ENCODE measurements at regions not wholly inside any gene's neighbourhood (a gene's known extent, or its start where the extent isn't known, plus 50 kb on each side); places are given as distances from the start of the nearest gene placed in this dataset.
"Not testable (repeated sequence)": the region's sequence is repeated elsewhere in the genome, so short reads cannot be mapped to it uniquely, and the experiment has no call there.

- no peak for DNase-seq (ENCODE audit: low read depth)
- no peak overlapping the region for H3K4me3 ChIP-seq (ENCODE audit: low read depth, low read length)
- TF ChIP-seq MAX (IDR thresholded peaks at IDR 0.05; ENCODE audit: low read depth, low read length) (no peak), MYC (IDR thresholded peaks at IDR 0.05; ENCODE audit: low read depth, low read length) (no peak), CTCF (IDR thresholded peaks at IDR 0.05; ENCODE audit: low read depth, low read length) (no peak), POLR2A (IDR thresholded peaks at IDR 0.05; ENCODE audit: extremely low read depth, insufficient read length) (no peak)
Measured at GRCh38 chr1:112126598-112126997, 137.1 kb upstream of the KCND3 start.

GRCh38 chr1:112127606-112128005 is 138.1 kb upstream of the KCND3 start:
- H3K4me3 ChIP-seq (ENCODE audit: low read depth, low read length); DNase-seq (ENCODE audit: low read depth): not testable (repeated sequence)

- no peak for DNase-seq (ENCODE audit: low read depth)
- TF ChIP-seq MYC (IDR thresholded peaks at IDR 0.05; ENCODE audit: low read depth, low read length) (no peak), CTCF (IDR thresholded peaks at IDR 0.05; ENCODE audit: low read depth, low read length) (no peak), MAX (IDR thresholded peaks at IDR 0.05; ENCODE audit: low read depth, low read length) (no peak), POLR2A (IDR thresholded peaks at IDR 0.05; ENCODE audit: extremely low read depth, insufficient read length) (no peak)
- no peak overlapping the region for H3K4me3 ChIP-seq (ENCODE audit: low read depth, low read length)
Measured at GRCh38 chr1:112133487-112133886, 144.0 kb upstream of the KCND3 start.

- TF ChIP-seq MYC (IDR thresholded peaks at IDR 0.05; ENCODE audit: low read depth, low read length) (no peak), POLR2A (IDR thresholded peaks at IDR 0.05; ENCODE audit: extremely low read depth, insufficient read length) (no peak), MAX (IDR thresholded peaks at IDR 0.05; ENCODE audit: low read depth, low read length) (no peak), CTCF (IDR thresholded peaks at IDR 0.05; ENCODE audit: low read depth, low read length) (no peak)
- no peak overlapping the region for H3K4me3 ChIP-seq (ENCODE audit: low read depth, low read length)
- DNase-seq (ENCODE audit: low read depth): no peak
Measured at GRCh38 chr1:112140743-112141142, 151.3 kb upstream of the KCND3 start.

GRCh38 chr1:112141301-112141700 is 151.8 kb upstream of the KCND3 start:
- TF ChIP-seq POLR2A (IDR thresholded peaks at IDR 0.05; ENCODE audit: extremely low read depth, insufficient read length) (no peak), MYC (IDR thresholded peaks at IDR 0.05; ENCODE audit: low read depth, low read length) (no peak), CTCF (IDR thresholded peaks at IDR 0.05; ENCODE audit: low read depth, low read length) (no peak), MAX (IDR thresholded peaks at IDR 0.05; ENCODE audit: low read depth, low read length) (no peak)
- DNase-seq (ENCODE audit: low read depth): no peak
- H3K4me3 ChIP-seq (ENCODE audit: low read depth, low read length): no peak overlapping the region

- H3K4me3 ChIP-seq (ENCODE audit: low read depth, low read length): no peak overlapping the region
- TF ChIP-seq MYC (IDR thresholded peaks at IDR 0.05; ENCODE audit: low read depth, low read length) (no peak), POLR2A (IDR thresholded peaks at IDR 0.05; ENCODE audit: extremely low read depth, insufficient read length) (no peak), MAX (IDR thresholded peaks at IDR 0.05; ENCODE audit: low read depth, low read length) (no peak), CTCF (IDR thresholded peaks at IDR 0.05; ENCODE audit: low read depth, low read length) (no peak)
- no peak for DNase-seq (ENCODE audit: low read depth)
Measured at GRCh38 chr1:112141923-112142322, 152.5 kb upstream of the KCND3 start.
